ENCODE measurements at regions not wholly inside any gene's neighbourhood (a gene's known extent, or its start where the extent isn't known, plus 50 kb on each side); places are given as distances from the start of the nearest gene placed in this dataset.
"Not testable (repeated sequence)": the region's sequence is repeated elsewhere in the genome, so short reads cannot be mapped to it uniquely, and the experiment has no call there.

DNA sequence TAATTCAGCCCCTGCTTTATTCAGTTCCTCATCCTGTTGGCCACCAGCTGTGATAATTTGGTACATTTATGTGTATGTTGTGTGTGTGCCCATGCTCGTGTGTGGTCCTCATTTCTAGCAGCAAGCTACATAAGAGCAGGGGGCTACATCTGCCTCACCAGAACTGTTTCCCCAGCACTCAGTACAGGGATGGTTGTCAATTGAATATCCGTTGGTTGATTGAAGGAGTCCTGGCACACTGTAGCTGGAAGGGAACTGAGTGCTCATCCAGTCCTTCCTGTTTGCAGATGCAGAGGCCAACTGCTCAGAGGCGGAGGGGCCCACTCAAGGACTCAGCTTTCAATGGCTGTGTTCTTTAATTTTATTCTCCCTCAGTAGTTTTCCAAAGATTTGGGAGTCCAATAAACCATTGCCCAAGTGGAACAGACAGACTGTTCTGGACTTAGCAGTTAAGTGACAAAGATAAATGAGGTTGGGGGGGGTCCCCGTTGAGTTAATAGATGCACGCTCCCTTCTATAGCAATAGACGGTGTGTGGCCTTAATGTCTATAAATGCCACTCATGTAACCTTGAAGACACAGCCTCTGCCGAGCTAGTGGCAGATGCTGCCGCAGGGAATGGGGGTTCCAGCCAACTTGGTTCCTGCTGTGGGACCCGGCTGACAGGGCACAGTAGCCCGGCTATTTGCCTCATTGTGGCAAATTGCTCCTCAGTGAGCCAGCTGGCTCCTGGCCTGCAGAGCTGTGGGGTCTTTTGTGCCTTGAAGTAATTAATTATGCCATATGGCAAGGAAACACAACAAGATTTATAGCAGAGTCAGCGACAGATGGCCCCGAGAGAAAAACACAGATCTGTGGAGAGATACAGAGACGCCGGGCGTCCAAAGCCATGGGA lies 71.4 kb upstream of the GRK3 start:
- peak; percentile 2 to 17 for DNase-seq

DNA sequence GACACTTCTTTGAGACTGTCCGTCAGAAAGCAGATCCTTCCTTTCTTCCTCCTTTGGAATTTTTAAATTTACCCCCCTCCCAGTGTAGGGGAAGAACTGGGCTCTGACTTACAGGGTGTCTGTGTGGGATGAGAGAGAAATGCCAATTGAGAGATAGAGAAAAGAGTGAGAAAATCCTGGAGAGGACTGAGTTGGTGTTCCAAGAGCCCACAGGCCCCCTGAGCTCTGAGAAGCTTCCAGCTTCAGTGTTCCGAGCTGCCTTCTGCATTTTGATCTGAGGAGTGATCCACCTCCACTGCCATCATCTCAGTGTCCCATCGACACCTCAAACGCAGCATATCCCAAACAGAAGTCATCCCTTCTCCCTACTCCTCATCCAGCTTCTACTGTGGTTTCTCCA lies 70.7 kb upstream of the GRK3 start:
- no peak for DNase-seq

DNA sequence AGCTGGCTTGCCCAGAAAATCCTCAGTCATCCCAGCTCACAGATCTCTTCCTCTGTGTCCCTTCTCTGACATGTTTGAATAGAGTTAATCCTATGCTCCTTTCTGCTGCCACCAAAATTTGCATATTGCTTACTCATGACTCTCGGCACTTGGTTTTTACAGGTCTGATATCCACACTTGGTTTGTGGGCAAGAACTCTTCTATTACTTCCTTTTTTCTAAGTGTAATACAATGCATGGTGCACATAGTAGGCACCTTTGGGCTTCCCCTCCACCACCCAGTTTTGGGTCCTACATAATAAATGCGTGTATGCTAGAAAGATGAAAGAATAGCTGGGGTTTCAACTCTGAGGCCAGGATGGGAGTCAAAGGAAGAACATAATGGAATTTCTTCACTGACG lies 69.7 kb upstream of the GRK3 start:
- no peak for DNase-seq

DNA sequence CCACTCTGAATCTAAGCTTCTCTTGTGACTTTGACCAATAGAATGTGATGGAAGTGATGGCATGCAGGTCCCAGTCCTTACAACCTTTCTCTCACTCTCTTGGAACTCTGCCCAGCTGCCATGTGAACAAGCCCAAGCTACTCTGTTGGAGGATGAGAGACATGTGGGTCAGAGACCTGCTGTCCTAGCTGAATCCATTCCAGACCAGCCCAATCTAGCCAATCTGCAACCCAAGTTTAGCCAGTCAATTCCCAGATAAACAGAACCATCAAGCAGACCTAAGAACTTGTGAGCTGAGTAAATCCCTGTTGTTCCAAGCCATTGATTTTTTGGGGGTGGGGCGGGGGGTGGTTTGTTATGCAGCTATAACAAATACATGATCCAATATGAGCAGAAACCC lies 69.2 kb upstream of the GRK3 start:
- DNase-seq, result no peak

DNA sequence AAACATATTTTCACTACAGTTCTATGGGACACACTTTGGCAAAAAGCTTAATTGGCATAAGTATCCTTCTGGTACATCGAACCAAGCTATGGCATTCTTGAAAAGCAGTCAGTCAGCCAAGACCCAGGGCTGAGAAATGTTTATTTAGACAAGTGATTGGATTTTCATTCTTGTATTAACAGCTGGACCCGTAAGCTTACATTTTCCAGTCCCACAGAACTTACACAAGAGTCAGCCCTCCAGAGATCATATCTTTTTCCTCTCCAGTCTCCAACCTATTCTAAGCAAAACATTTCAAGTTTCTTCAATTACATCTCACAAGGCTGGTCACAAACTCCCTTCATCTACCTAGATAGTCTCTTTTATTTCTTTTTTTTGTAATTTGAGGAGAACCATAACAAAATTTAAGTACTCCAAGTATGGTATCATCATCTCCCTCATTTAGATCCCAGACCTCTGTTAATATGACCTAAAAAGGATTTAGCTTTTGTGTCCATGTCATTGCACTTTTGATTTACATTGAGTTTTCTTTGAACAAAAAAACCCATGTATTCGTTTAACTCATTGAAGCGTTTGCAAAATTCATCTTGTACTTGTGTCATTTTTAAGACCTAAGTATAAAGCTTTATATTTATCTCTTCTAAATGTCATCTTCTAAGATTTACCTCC lies 67.9 kb upstream of the GRK3 start:
- no peak for DNase-seq

DNA sequence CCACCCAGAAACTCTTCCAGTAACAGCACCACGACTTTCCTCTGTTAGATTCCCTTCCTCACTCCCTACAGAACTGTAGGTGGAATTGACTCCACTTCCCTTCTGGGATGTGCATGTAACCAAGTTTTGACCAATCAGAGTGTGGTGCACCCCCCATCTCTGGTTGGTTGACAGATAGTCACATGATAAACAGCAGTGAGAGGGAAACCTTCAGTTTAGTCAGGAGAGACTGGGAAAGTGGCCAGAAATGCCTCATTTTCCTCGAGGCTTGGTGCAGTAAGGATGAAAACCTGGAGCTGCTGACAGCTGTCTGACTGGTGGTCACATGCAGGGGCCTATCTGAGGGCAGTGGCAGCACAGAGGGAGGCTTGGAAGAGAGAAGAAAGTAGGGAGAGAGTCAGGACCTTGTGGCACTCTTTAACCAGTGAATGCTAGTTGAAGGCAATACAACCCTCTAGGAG lies 67.3 kb upstream of the GRK3 start:
- DNase-seq, result no peak

DNA sequence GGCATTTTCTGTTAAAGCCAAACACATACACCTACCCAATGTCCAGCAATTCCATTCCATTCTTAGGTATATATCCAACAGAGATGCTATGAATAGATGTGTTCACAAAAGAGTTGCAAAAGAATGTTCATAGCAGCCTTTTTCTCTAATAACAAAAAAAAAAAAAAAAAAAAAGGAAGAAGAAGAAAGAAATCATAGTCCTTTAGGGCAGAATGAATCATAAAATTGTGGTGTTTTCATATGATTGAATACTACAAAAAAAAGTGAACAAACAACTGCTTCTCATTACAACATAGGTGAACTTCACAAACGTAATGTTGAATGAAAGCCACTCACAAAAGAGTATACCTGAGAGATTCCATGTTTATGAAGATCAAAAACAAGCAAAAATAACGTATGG lies 66.8 kb upstream of the GRK3 start:
- no peak for DNase-seq

DNA sequence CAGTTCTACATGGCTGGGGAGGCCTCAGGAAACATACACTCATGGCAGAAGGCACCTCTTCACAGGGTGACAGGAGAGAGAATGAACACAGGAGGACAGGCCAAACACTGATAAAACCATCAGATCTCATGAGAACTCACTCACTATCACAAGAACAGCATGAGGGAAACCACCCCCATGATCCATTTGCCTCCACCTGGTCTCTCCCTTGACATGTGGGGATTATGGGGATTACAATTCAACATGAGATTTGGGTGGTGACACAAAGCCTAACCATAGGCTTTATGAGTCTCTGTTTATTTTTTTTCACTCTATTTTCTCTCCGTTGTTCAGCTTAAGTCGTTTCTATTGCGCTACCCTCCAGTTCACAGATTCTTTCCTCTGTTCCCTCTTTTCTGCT lies 63.8 kb upstream of the GRK3 start:
- DNase-seq, result not testable (repeated sequence)

DNA sequence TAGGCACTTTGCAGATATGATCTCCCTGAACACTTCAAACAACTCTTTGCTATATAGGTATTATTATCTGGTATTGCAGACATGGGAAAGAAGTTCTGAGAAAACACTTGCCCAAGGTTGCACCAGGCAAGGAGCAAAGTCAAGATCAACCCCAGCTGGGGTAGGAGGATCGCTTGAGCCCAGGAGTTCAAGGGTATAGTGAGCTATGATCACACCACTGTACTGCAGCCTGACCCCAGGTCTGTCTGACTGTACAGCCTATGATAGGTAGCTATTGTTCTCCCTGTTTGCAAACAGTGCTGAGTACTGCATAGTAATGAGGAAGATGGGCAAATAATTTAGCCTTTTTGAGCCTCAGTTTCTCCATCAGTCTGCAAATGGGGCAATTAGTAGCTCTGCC lies 60.5 kb upstream of the GRK3 start:
- not testable (repeated sequence) for DNase-seq

DNA sequence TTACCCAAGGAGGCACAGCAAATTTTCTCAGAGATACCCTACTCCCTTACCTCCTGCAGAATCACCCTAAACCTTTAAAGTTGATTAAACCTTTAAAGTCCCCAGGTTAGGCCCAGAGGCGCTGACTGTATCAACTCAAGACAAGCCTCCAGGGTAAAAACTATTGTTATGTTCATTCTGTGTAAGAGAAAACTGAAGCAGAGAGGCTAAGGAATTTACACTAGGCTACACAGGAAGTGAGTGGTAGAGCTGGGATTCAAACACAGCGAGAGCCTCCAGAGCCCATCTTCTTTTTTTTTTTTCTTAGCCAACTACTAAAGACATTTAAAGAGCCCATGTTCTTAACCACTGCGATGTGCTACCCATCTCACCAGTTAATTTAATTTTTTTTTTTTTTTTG lies 56.3 kb upstream of the GRK3 start:
- no peak for DNase-seq

DNA sequence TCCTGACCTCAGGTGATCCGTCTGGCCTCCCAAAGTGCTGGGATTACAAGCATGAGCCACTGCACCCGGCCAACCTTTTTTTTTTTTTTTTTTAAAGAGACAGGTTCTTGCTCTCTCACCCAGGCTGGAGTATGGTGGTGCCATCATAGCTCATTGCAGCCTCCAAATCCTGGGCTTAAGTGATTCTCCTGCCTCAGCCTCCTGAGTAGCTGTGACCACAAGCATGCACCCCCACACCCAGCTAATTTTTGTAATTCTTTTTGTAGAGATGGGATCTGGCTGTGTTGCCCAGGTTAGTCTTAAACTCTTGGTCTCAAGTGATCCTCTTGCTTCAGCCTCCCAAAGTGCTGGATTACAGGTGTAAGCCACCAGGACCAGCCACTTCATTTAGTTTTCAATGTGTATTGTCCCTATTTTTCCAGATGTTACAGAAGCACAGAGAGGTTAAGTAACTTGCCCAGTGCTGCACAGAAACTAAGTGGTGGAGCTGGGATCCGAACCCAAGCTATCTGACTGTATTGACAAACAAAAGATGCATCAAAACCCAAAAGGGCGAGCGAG lies 55.6 kb upstream of the GRK3 start:
- DNase-seq, result no peak

DNA sequence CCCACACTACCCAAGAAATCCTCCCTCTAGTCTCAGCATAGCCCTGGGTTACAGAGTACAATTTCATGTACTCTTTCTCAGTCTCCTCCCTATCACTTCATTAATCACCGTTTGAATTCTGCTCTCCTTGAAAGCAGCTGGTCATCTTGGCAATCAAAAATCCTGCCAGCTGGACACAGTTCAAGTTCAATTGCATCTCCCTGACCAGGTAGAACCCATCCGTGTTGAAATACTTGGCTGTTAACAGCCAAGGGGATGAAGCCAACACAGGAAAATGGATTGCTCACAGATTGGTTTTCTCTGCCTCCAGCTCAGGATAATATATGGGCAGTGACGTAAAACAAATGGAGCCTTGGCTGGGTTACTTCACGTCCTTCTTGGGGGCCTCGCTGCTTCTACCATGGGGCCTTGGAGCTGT lies 55.1 kb upstream of the GRK3 start:
- no peak for DNase-seq

DNA sequence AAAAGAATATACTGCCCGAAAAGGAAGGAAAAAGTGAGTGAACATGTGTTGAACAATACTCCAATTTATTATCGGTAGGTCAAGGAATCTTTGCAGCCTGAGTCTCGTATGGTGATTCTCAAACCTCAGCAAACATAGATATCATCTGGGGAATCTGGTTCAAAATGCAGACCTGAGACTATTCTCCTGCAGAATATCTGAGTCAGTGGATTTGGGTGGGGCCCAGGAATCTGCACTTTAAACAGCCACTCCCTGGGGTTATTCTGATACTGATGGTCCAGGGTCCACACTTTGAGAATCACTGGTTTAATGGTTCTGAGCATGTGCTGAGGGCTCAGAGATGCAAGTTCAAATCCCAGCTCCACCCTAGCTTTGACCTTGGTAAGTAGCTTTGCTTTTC lies 53.6 kb upstream of the GRK3 start:
- no peak for DNase-seq

DNA sequence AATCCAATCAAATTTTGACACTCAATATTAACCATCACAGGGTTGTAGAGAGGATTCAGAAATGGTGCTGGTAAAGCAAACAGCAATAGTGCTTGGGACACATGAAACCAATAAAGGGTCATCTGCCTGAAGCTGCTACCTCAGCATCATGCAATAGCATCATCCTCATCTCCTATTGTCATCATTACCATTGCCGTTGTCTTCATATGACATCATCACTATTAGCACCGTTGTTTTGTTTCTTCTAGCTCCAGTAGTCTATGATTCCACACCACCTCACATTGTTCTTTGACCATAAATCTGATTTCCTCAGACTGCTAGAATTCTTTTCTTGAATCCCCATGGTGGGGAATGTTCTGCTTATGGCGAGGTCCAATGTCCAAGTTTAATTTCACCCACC lies 52.8 kb upstream of the GRK3 start:
- no peak for DNase-seq

DNA sequence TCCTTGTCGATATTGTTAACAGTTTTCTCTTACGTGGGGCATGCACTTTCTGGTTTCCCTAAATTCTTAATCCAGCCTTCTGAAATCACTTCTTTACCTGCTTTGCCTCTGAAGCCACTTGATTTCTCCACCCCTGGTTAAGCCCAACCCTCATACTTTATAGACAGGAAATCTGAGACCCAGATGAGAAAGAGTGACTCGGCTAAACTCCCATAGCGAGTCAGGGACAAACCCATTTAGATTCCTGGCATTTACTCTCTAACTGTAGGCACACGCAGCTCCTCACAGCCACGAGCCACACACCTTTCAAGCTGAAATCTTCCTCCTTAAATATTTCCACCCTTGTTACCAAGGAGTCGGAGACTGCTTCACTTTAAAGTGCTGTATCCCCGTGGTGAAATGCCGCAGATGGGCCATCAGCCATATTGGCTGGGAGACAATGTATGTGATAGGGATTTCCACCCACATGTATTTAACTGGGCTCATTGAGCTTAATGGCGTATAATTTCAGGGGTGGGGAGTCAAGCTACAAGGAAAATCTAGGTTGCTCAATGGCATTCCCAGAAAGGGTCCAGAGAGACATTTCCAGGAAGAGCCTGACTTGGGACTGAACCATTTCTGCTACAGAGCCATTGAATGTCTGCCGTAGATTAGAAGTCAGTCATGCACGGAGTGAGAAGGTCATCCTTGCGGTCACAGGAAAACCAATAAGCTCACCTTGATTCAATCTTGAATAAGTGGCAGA lies 49.9 kb upstream of the GRK3 start:
- DNase-seq, result no peak
